Adrenal gland (tissue), 5 donors: ENCODE measurements at regions not wholly inside any gene's neighbourhood (a gene's known extent, or its start where the extent isn't known, plus 50 kb on each side); places are given as distances from the start of the nearest gene placed in this dataset.

Experiments used
- POLR2A ChIP-seq, 2 donors: fragments of 450-650 bp; IDR thresholded peaks; one replicate each; pipeline ENCODE4 v1.6.1; 2017; ENCODE audit warnings: antibody characterized with exemption in 2 of 2, mild to moderate bottlenecking in 2 of 2, moderate library complexity in 1 of 2
- TF ChIP-seq, protein P1 (sequence below), 6 experiments: fragments of 450-650 bp in 4 of 6; fragments of 200-600 bp in 2 of 6; sonication (generic) in 1 of 6; IDR thresholded peaks; 1 replicate in 5 of 6; 2 replicates in 1 of 6; pipeline versions ENCODE4 v1.5.1 to v1.8.0; 2016 to 2021; ENCODE audit warnings: antibody characterized with exemption in 6 of 6, mild to moderate bottlenecking in 2 of 6, moderate library complexity in 1 of 6
- donor health status: DM: no; HTN: no; CAD: no.

GRCh38 chr18:28626756-28627155 is 449.8 kb upstream of the CDH2 start:
- no peak for TF ChIP-seq POLR2A (IDR thresholded peaks at IDR 0.05)
- TF ChIP-seq, protein P1, sequence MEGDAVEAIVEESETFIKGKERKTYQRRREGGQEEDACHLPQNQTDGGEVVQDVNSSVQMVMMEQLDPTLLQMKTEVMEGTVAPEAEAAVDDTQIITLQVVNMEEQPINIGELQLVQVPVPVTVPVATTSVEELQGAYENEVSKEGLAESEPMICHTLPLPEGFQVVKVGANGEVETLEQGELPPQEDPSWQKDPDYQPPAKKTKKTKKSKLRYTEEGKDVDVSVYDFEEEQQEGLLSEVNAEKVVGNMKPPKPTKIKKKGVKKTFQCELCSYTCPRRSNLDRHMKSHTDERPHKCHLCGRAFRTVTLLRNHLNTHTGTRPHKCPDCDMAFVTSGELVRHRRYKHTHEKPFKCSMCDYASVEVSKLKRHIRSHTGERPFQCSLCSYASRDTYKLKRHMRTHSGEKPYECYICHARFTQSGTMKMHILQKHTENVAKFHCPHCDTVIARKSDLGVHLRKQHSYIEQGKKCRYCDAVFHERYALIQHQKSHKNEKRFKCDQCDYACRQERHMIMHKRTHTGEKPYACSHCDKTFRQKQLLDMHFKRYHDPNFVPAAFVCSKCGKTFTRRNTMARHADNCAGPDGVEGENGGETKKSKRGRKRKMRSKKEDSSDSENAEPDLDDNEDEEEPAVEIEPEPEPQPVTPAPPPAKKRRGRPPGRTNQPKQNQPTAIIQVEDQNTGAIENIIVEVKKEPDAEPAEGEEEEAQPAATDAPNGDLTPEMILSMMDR (IDR thresholded peaks at IDR 0.05) = no peak
